Endometrial microvascular endothelial cells (primary cell): ENCODE measurements at regions not wholly inside any gene's neighbourhood (a gene's known extent, or its start where the extent isn't known, plus 50 kb on each side); places are given as distances from the start of the nearest gene placed in this dataset.

ENCODE experiments used
- in situ Hi-C: cut with HindIII; loops from 2 replicates; pipeline ENCODE4 v1.10.0; 2017; ENCODE audit warnings: low sequenced_read_pairs, low pct_unique_long_range_greater_than_20kb; ENCODE audit errors: inconsistent ontology term

- in situ Hi-C loops, result no loop called here
Measured at GRCh38 chr3:65182085-65182484, 494.3 kb upstream of the ADAMTS9 start.

GRCh38 chr3:65181391-65181871 lies 493.6 kb upstream of the ADAMTS9 start:
- in situ Hi-C loops, result no loop called here

- in situ Hi-C loops, result no loop called here
Measured at GRCh38 chr3:65178703-65179102, 490.9 kb upstream of the ADAMTS9 start.

- in situ Hi-C loops, result no loop called here
Measured at GRCh38 chr3:65177960-65178376, 490.2 kb upstream of the ADAMTS9 start.

- in situ Hi-C loops, result no loop called here
Measured at GRCh38 chr3:65174713-65175112, 486.9 kb upstream of the ADAMTS9 start.

GRCh38 chr3:65173841-65174240 lies 486.0 kb upstream of the ADAMTS9 start:
- in situ Hi-C loops, result no loop called here

GRCh38 chr3:65172209-65172608 lies 484.4 kb upstream of the ADAMTS9 start:
- in situ Hi-C loops, result no loop called here

- in situ Hi-C loops, result no loop called here
Measured at GRCh38 chr3:65170390-65171042, 482.7 kb upstream of the ADAMTS9 start.

GRCh38 chr3:65169961-65170360 lies 482.2 kb upstream of the ADAMTS9 start:
- in situ Hi-C loops, result loop anchor here (10.0 kb wide), 1 partner anchor 245 kb away; no protein-coding TSS in a partner anchor

- in situ Hi-C loops, result loop anchor here (10.0 kb wide), 1 partner anchor 244 kb away; no protein-coding TSS in a partner anchor
Measured at GRCh38 chr3:65168547-65168946, 480.7 kb upstream of the ADAMTS9 start.

GRCh38 chr3:65166531-65166930 lies 478.7 kb upstream of the ADAMTS9 start:
- in situ Hi-C loops, result loop anchor here (10.0 kb wide), 1 partner anchor 242 kb away; no protein-coding TSS in a partner anchor

- in situ Hi-C loops, result no loop called here
Measured at GRCh38 chr3:65158023-65158422, 470.2 kb upstream of the ADAMTS9 start.

- in situ Hi-C loops, result no loop called here
Measured at GRCh38 chr3:65153850-65154512, 466.2 kb upstream of the ADAMTS9 start.

- in situ Hi-C loops, result no loop called here
Measured at GRCh38 chr3:65151666-65152065, 463.9 kb upstream of the ADAMTS9 start.

- in situ Hi-C loops, result no loop called here
Measured at GRCh38 chr3:65149877-65150276, 462.1 kb upstream of the ADAMTS9 start.

- in situ Hi-C loops, result no loop called here
Measured at GRCh38 chr3:65148687-65149086, 460.9 kb upstream of the ADAMTS9 start.

- in situ Hi-C loops, result no loop called here
Measured at GRCh38 chr3:65146179-65146578, 458.4 kb upstream of the ADAMTS9 start.

GRCh38 chr3:65145680-65146079 lies 457.9 kb upstream of the ADAMTS9 start:
- in situ Hi-C loops, result no loop called here

GRCh38 chr3:65144791-65145351 lies 457.1 kb upstream of the ADAMTS9 start:
- in situ Hi-C loops, result no loop called here

GRCh38 chr3:65142456-65142855 lies 454.7 kb upstream of the ADAMTS9 start:
- in situ Hi-C loops, result no loop called here
